ENCODE measurements at regions not wholly inside any gene's neighbourhood (a gene's known extent, or its start where the extent isn't known, plus 50 kb on each side); places are given as distances from the start of the nearest gene placed in this dataset.

- no peak for TF ChIP-seq CTCF (conservative IDR thresholded peaks at IDR 0.05 in 1 of 2, IDR thresholded peaks at IDR 0.05 in 1 of 2; ENCODE audit: extremely low read depth in 1 of 2, insufficient read depth in 1 of 2, low read depth in 1 of 2, low read length in 2 of 2)
- no peak for TF ChIP-seq EZH2 (IDR thresholded peaks at IDR 0.05; ENCODE audit: borderline replicate concordance, low read length)
These were observed 630.6 kb upstream of the ZNF804A start for GRCh38 chr2:183967756-183968155.

Measured in mammary epithelial cell (primary cell).